ENCODE measurements at regions not wholly inside any gene's neighbourhood (a gene's known extent, or its start where the extent isn't known, plus 50 kb on each side); places are given as distances from the start of the nearest gene placed in this dataset.

DNA sequence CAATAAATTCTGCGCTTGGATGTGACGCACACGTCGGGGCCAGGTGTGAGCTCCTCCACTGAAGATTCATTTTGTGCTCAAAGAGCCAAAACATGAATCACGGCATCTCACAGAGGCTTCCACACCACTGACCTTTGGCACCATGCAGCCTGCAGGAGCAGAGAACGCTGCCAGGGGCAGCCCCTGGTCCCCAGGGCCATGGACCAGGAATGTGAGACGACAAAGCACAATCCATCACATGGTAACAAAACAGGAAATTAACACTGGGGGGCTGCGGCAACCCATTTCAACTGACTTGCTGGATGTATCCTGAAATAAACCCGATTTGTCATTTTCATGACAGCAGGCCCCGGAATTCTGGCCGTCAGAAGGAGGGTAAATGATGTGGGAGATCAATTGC, 167.5 kb upstream of the IGF1R start:
- Histone ChIP-seq H3K9me3 (ENCODE audit: low read length) (0 out of 2 replicates have a peak, but pooled peaks cover 6% of the 10 kb centered on the region), H3K4me2 (ENCODE audit: low read length) (no peak overlapping the region), H3K4me3 (ENCODE audit: low read depth, low read length, poor library complexity, severe bottlenecking) (no peak overlapping the region), H4K20me1 (ENCODE audit: insufficient read depth, low read length) (no peaks in the 10 kb centered on the region), H3K79me2 (ENCODE audit: insufficient read depth, low read length) (no peaks in the 10 kb centered on the region), H3K36me3 (ENCODE audit: insufficient read depth, low read length) (no peaks in the 10 kb centered on the region), H3K27me3 (ENCODE audit: insufficient read depth, low read length) (no peaks in the 10 kb centered on the region), H3K4me1 (ENCODE audit: insufficient read depth, low read length, severe bottlenecking) (no peaks in the 10 kb centered on the region), H3K9ac (ENCODE audit: low read length) (no peak overlapping the region), H2AFZ (ENCODE audit: low read length) (no peak overlapping the region), H3F3A (ENCODE audit: insufficient read depth, low read length) (no peaks in the 10 kb centered on the region), H3K27ac (ENCODE audit: low read depth, low read length, poor library complexity, severe bottlenecking) (no peak overlapping the region), H3K9me2 (ENCODE audit: low read depth, low read length) (no peaks in the 10 kb centered on the region)
- TF ChIP-seq, protein P1, sequence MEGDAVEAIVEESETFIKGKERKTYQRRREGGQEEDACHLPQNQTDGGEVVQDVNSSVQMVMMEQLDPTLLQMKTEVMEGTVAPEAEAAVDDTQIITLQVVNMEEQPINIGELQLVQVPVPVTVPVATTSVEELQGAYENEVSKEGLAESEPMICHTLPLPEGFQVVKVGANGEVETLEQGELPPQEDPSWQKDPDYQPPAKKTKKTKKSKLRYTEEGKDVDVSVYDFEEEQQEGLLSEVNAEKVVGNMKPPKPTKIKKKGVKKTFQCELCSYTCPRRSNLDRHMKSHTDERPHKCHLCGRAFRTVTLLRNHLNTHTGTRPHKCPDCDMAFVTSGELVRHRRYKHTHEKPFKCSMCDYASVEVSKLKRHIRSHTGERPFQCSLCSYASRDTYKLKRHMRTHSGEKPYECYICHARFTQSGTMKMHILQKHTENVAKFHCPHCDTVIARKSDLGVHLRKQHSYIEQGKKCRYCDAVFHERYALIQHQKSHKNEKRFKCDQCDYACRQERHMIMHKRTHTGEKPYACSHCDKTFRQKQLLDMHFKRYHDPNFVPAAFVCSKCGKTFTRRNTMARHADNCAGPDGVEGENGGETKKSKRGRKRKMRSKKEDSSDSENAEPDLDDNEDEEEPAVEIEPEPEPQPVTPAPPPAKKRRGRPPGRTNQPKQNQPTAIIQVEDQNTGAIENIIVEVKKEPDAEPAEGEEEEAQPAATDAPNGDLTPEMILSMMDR (IDR thresholded peaks at IDR 0.05; ENCODE audit: low read length): no peak
- TF ChIP-seq EZH2 (IDR thresholded peaks at IDR 0.05; ENCODE audit: borderline replicate concordance, low read length): no peak

DNA sequence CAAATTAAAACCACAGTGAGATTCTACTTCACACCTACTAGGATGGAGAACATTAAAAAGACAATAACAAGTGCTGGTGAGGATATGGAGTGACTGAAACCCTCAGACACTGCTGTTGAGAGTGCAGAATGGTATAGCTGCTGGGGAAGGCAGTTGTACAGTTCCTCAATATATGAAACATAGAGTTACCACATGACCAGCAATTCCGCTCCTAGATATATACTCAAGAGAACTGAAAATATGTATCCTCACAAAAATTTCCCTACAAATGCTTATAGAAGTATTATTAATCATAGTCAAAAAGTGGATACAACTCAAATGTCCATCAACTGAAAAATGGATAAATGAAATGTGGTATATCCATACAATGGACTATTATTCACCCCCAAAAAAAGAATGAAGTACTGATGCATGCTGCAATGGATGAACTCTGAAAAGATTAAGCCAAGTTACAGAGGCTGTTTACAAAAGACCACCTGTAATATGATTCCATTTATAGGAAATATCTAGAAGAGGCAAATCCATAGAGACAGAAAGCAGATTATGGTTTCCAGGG, 164.7 kb upstream of the IGF1R start:
- H3K9me3 ChIP-seq (ENCODE audit: low read length): no peaks in the 10 kb centered on the region
- TF ChIP-seq EZH2 (IDR thresholded peaks at IDR 0.05; ENCODE audit: borderline replicate concordance, low read length): no peak
- TF ChIP-seq, protein P1 (IDR thresholded peaks at IDR 0.05; ENCODE audit: low read length): no peak
- H4K20me1 ChIP-seq (ENCODE audit: insufficient read depth, low read length): no peaks in the 10 kb centered on the region
- no peak overlapping the region for H3K27ac ChIP-seq (ENCODE audit: low read depth, low read length, poor library complexity, severe bottlenecking)
- no peak overlapping the region for H3K9ac ChIP-seq (ENCODE audit: low read length)
- H3F3A ChIP-seq (ENCODE audit: insufficient read depth, low read length): no peaks in the 10 kb centered on the region
- H3K27me3 ChIP-seq (ENCODE audit: insufficient read depth, low read length): no peaks in the 10 kb centered on the region
- H3K36me3 ChIP-seq (ENCODE audit: insufficient read depth, low read length): no peaks in the 10 kb centered on the region
- no peak overlapping the region for H3K4me3 ChIP-seq (ENCODE audit: low read depth, low read length, poor library complexity, severe bottlenecking)
- no peak overlapping the region for H2AFZ ChIP-seq (ENCODE audit: low read length)
- no peaks in the 10 kb centered on the region for H3K4me1 ChIP-seq (ENCODE audit: insufficient read depth, low read length, severe bottlenecking)
- H3K79me2 ChIP-seq (ENCODE audit: insufficient read depth, low read length): no peaks in the 10 kb centered on the region
- H3K9me2 ChIP-seq (ENCODE audit: low read depth, low read length): no peaks in the 10 kb centered on the region
- H3K4me2 ChIP-seq (ENCODE audit: low read length): no peak overlapping the region

DNA sequence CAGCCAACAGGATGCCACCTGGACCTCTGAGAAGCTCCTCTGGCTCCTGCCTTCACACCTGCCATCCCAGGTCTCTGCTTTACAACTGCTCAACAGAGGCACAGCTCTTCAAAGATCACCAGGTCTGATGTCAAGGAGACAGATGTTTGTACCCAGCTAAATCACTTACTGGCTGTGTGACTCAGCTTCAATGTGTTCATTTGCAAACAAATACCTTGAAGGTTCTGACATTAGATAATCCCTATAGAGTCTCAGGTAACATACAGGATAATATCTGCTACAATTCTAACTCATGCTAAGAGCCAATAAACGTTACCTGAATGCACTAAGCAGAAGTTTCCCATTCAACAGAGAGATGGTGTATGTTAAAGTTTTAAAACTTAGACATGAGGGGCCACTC, 163.4 kb upstream of the IGF1R start:
- no peaks in the 10 kb centered on the region for H3K9me3 ChIP-seq (ENCODE audit: low read length)
- no peaks in the 10 kb centered on the region for H3K27me3 ChIP-seq (ENCODE audit: insufficient read depth, low read length)
- H3K36me3 ChIP-seq (ENCODE audit: insufficient read depth, low read length): no peaks in the 10 kb centered on the region
- no peak overlapping the region for H3K4me3 ChIP-seq (ENCODE audit: low read depth, low read length, poor library complexity, severe bottlenecking)
- no peaks in the 10 kb centered on the region for H4K20me1 ChIP-seq (ENCODE audit: insufficient read depth, low read length)
- no peaks in the 10 kb centered on the region for H3F3A ChIP-seq (ENCODE audit: insufficient read depth, low read length)
- TF ChIP-seq, protein P1 (IDR thresholded peaks at IDR 0.05; ENCODE audit: low read length): no peak
- TF ChIP-seq EZH2 (IDR thresholded peaks at IDR 0.05; ENCODE audit: borderline replicate concordance, low read length): no peak
- no peaks in the 10 kb centered on the region for H3K4me1 ChIP-seq (ENCODE audit: insufficient read depth, low read length, severe bottlenecking)
- no peak overlapping the region for H3K27ac ChIP-seq (ENCODE audit: low read depth, low read length, poor library complexity, severe bottlenecking)
- no peak overlapping the region for H3K9ac ChIP-seq (ENCODE audit: low read length)
- H3K9me2 ChIP-seq (ENCODE audit: low read depth, low read length): no peaks in the 10 kb centered on the region
- no peak overlapping the region for H2AFZ ChIP-seq (ENCODE audit: low read length)
- no peaks in the 10 kb centered on the region for H3K79me2 ChIP-seq (ENCODE audit: insufficient read depth, low read length)
- H3K4me2 ChIP-seq (ENCODE audit: low read length): no peak overlapping the region
